HFFc6 (cell line): ENCODE measurements at regions not wholly inside any gene's neighbourhood (a gene's known extent, or its start where the extent isn't known, plus 50 kb on each side); places are given as distances from the start of the nearest gene placed in this dataset.

Source experiments
- DNase-seq: peaks from one replicate; pipeline ENCODE4 v3.0.0-alpha.2; 2018
- H3K27ac Mint-ChIP-seq: 2 replicates; pipeline ENCODE4 v1.8.0; 2020; ENCODE audit warnings: mild to moderate bottlenecking, mixed read lengths
- H3K27me3 Mint-ChIP-seq: 2 replicates; pipeline ENCODE4 v1.8.0; 2021; ENCODE audit warnings: mild to moderate bottlenecking, moderate library complexity, mixed read lengths; ENCODE audit not compliant: insufficient read depth
- H3K36me3 Mint-ChIP-seq: 2 replicates; pipeline ENCODE4 v1.8.0; 2021; ENCODE audit warnings: low read depth, mixed read lengths
- H3K4me1 Mint-ChIP-seq: 2 replicates; pipeline ENCODE4 v1.8.0; 2020; ENCODE audit warnings: low read depth, mixed read lengths
- H3K4me3 Mint-ChIP-seq: 2 replicates; pipeline ENCODE4 v1.8.0; 2020; ENCODE audit warnings: mild to moderate bottlenecking, moderate library complexity, mixed read lengths
- H3K9me3 Mint-ChIP-seq: 2 replicates; pipeline ENCODE4 v1.8.0; 2020; ENCODE audit warnings: mild to moderate bottlenecking, mixed read lengths
- CTCF ChIP-seq: fragments of 200-600 bp; sonication (generic); IDR thresholded peaks from 2 replicates; pipeline ENCODE4 v1.5.0; 2021; ENCODE audit warnings: antibody characterized with exemption, mild to moderate bottlenecking

GRCh38 chr4:65190780-65191179 lies 479.5 kb downstream of the EPHA5 start:
- no peak for TF ChIP-seq CTCF
- H3K4me1 Mint-ChIP-seq: no peaks in the 10 kb centered on the region
- no peak overlapping the region for H3K27ac Mint-ChIP-seq
- DNase-seq: no peak
- peaks cover 31% of the 10 kb centered on the region for H3K9me3 Mint-ChIP-seq
- no peaks in the 10 kb centered on the region for H3K36me3 Mint-ChIP-seq
- H3K27me3 Mint-ChIP-seq: no peaks in the 10 kb centered on the region; the same call in none of the 2 replicates
- no peak overlapping the region for H3K4me3 Mint-ChIP-seq

DNA sequence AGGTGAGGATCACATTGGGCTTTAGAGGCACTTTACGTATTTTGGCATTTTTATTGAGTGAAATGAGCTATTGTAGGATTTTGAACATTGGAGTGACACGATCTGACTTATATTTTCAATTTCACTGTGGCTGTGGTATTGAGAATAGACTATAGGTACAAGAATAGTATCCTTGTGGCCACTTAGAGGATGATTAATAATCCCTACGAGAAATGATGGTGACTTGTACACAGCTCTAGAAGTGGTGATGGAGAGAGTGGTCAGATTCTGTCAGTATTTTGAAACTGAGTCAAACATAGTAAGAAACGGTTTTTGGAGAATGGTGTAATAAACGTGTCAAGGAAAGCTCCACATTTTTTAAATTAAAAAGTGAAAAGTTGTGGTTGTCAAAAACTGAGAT lies 494.7 kb downstream of the EPHA5 start:
- TF ChIP-seq CTCF: no peak
- Mint-ChIP-seq H3K9me3 (peaks cover 22% of the 10 kb centered on the region), H3K27me3 (no peaks in the 10 kb centered on the region), H3K36me3 (no peaks in the 10 kb centered on the region), H3K27ac (no peak overlapping the region), H3K4me3 (no peak overlapping the region), H3K4me1 (no peaks in the 10 kb centered on the region)
- no peak for DNase-seq

DNA sequence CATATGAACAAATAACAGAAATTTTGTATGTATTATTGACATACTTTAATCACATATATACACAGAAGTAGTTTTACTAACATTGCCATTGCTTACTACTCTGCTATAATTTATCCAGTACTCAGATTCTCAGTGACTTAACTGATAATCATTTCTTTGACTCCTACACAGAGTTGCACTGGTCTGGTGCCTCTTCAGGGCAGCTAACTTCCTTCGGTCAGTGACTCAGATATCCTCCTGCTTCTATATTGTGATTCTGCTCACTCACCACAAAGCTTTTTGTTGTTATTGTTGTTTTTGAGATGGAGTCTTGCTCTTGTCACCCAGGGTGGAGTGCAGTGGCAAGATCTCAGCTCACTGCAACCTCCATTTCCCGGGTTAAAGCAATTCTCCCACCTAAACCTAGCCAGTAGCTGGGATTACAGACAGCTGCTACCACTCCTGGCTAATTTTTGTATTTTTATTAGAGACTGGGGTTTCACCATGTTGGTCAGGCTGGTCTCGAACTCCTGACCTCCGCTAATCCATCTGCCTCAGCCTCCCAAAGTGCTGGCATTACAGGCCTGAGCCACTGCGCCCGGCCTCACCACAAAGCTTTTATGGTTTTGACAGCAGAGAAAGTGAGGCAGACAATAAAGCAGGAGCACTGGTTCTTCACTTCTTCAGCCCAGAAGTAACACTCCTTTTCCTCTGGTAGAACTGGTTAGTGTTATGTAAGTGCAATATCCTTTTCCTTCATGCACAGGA lies 499.3 kb downstream of the EPHA5 start:
- Mint-ChIP-seq H3K4me3 (no peak overlapping the region), H3K27me3 (no peaks in the 10 kb centered on the region), H3K9me3 (peaks cover 26% of the 10 kb centered on the region), H3K36me3 (no peaks in the 10 kb centered on the region), H3K27ac (no peak overlapping the region), H3K4me1 (no peaks in the 10 kb centered on the region)
- no peak for TF ChIP-seq CTCF
- DNase-seq: no peak

GRCh38 chr4:65167719-65168118 lies 502.6 kb downstream of the EPHA5 start:
- H3K4me3 Mint-ChIP-seq: no peak overlapping the region
- no peaks in the 10 kb centered on the region for H3K27me3 Mint-ChIP-seq
- H3K9me3 Mint-ChIP-seq: peaks cover 17% of the 10 kb centered on the region
- no peak for TF ChIP-seq CTCF
- H3K4me1 Mint-ChIP-seq: no peaks in the 10 kb centered on the region
- H3K27ac Mint-ChIP-seq: no peak overlapping the region
- H3K36me3 Mint-ChIP-seq: no peaks in the 10 kb centered on the region
- DNase-seq: no peak

GRCh38 chr4:65152205-65152604 lies 518.1 kb downstream of the EPHA5 start:
- no peak for TF ChIP-seq CTCF
- H3K36me3 Mint-ChIP-seq: peaks cover 5% of the 10 kb centered on the region; the same call in 1 of the 2 replicates
- DNase-seq: no peak
- H3K4me3 Mint-ChIP-seq: no peak overlapping the region
- H3K9me3 Mint-ChIP-seq: peaks cover 7% of the 10 kb centered on the region
- H3K27ac Mint-ChIP-seq: no peak overlapping the region
- H3K27me3 Mint-ChIP-seq: no peaks in the 10 kb centered on the region
- no peaks in the 10 kb centered on the region for H3K4me1 Mint-ChIP-seq
